Stimulated activated CD4-positive, alpha-beta T cell treated with anti-CD3 and anti-CD28 coated beads, Interleukin-12 subunit alpha, Interleukin-12 subunit beta, amount 100 ng/mL, for 4 hours (primary cell): ENCODE measurements at regions not wholly inside any gene's neighbourhood (a gene's known extent, or its start where the extent isn't known, plus 50 kb on each side); places are given as distances from the start of the nearest gene placed in this dataset.

Source experiments
- DNase-seq: peaks from one replicate; pipeline ENCODE4 v3.0.0-alpha.2; 2020

DNA sequence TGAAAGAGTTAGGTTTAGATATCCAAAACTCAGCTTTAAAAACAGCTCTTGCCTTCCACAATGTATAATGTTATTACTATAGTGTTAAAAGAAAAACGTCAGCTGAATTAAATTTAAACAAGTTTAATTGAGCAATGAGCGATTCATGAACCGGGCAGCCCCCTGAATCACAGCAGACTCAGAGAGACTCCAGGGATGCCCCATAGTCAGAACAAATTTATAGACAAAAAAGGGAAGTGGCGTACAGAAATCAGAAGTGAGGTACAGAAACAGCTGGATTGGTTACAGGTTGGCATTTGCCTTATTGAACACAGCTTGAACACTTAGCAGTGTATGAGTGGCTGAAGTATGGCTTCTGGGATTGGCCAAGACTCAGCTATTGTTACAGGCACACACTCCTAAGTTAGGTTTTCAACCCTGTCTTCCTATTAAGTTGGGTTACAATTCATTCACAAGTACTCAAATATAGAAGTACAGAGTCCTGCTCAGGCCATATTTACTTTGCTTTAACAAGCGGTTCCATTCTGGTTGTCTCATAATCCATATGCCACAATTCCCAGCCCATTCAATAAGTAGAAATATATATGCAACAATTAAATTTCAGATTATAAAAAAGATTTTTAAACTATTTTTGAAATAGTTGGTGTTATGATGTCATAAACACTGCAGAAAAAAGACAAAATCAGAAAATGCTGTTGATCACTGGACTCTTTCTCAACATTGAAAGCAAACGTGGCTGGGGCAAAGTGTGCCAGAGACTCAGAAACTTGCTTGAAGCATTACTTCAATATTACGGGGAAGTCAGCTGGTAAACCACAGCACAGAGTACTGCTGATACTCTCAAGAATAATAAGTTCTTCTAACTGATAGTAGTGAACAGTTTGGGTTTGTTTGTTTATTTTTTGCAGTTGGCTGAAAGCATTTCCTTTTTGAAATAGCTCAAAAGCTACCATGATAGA, 459.7 kb downstream of the RAB28 start:
- no peak for DNase-seq

DNA sequence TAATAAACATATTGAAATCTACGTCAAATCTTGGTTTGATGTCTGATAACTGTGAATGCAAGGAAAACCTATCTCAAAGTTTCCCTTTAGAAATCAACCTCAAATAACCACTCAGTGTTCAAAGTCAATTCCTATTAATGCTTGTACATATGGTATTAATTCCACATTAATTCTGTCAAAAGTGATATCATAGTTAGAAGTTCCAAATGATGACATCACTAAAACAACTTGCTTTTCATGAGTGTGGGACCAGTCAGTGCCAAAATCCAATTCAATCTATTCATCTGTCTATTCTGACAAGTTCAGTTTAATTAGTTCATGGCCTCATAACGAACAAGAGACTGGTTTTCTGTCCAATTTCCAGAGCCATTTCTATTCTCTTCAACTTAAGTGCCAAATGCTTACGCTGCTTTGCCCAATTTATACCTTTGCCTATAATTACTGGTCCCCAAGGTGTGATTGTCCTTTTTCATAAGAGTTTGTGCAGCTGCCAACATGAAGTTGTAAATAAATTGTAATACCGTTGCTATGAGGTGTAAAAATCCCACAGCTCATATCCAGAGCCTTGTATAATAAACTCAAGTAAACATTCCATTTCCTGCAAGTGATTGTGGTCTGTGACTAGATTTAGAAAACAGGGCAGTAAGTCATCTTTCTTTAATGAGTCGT, 476.2 kb downstream of the RAB28 start:
- DNase-seq, result no peak

DNA sequence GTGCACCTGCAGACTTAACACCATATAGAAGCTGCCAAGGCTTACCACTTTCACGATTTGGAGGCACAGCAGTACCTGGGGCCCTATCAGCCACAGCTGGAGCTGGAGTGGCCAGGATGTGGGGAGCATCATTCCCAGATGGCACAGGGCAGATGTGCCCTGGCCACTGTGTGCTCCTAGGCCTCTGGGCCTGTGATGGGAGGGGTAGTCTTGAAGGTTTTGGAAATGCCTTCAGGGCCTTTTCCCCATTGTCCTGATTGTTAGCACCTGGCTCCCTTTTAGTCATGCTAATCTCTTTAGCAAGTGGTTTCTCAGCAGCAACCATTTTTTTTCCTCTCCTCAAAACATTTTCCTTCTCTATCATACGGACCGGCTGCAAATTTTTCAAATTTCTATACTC, 490.2 kb downstream of the RAB28 start:
- DNase-seq, result no peak

DNA sequence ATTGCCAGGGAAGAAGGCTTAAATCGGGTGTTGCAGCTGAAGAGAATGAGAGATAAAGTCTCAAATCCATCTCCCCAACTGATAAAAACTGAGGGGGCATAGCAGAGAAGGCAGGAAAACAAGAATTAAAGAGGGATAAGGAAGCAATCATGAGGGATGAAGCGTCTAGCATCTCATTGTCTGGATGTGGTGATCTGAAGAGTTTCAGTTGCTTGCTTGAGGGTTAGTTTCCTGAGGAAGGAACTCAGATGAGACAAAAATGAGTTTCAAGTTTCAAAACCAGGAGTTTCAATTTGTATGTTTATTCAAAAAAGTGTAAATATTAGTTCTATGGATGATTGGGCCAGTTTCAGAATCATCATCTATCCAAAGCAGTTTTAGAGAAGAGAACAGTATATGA, 496.9 kb downstream of the RAB28 start:
- no peak for DNase-seq

DNA sequence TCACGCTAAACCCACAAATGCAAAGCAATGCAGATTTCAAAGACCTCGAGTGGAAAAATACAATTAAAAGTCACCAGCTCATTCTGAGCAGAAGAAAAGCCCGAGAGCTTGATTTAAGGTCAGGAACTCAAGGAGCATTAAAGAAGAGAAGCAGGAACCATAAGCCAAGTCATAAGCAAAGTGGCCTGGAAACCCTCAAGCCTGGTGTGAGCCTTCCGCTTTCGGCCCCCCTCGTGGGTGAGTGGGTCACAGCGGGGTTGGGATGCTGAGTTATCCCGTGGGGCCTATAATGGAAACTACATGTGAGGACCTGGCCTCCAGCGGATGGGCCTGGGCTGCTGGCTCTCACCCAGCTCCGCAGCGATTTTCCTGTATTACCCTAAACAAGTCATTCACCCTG, 504.3 kb downstream of the RAB28 start:
- DNase-seq, result no peak

DNA sequence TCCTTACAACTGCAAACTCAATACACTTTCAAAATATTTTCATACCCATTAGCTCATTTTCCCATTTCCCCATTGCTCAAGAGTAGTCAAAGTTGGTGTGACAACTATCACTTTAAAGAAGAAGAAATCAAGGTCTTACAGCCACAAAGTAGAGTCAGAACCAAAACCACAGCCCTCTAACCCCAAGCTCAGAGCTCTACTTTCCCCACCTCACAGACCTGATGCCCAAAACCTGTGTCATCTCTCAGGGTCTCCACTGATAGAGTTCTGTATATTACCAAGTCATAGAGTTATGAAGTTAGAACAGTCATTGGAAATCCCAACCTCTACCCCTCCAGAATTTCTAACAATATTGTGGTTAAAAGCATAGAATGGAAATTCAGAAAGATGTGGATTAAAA, 505.8 kb downstream of the RAB28 start:
- DNase-seq, result no peak

DNA sequence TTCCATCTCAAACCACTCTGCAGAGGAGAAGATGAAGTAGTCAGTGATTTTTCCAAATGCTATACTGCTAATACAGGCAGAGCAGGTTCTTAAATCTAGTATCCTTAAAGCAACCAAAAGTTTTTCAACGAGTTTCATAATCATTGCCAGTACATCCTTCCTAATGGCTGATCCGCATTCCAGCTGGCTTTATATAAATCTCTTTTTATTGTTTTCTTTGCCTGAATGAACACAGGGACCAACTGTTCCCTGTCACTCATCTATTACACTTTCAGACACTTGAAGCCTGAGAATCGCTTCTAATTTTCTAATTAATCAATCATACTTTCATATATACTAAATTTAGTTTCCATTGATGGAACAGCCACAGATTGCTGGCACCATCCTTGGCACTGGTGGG, 508.6 kb downstream of the RAB28 start:
- DNase-seq, result no peak

DNA sequence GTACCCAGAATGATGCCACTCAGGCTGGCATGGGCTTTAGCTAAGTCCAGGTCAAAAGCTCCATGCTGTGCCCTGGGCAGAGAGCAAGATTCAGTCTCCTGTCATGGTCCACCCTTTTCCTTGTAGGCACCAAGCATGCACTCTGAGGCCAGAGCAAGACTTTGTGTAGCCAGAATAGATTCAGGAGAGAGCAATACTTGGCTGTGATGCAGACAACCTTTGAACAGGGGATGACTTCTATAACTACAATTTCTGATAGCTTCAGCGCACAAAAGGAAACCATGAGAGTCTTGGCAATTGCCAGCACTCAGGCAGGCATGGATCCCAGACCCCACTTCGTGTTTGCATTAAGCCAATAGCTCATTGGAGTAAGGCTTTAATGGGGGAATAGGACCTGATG, 510.6 kb downstream of the RAB28 start:
- DNase-seq, result no peak

DNA sequence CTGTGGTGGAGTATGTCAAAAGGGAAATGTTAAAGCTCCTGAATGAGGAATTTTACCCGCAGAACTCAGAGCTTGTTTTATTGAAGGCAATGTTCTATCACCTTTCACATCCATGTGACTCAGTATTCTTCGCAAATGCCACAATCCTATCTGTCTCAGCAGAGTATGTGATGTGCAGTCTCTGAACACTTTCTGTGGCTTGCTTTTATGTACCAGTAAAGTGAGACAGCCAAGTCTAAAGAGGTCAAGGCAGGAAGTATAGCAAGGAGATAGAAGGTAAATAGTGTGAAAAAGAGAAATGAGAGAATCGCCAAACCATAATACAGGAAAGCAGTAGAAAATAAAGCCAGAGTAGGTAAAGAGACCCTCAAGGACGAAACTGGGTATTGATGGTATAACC, 515.8 kb downstream of the RAB28 start:
- DNase-seq, result no peak

DNA sequence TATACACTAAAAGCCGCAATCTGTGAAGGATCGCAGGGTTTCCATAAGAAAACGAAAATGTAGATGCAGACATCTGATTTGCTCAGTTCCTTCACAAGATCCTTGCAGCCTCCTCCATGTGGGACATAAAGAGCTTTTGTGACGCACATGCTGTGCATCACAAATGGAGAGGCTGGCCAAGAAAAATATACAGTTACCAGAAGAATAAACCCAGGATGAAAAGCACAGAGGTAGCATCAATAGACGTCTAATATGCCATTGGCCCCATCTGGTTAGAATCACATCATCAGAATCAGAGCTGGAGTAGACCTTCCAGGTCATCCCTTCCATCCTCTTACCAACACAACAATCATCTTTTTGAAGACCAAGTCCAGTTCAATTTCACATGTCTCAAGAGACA, 517.4 kb downstream of the RAB28 start:
- DNase-seq, result no peak

DNA sequence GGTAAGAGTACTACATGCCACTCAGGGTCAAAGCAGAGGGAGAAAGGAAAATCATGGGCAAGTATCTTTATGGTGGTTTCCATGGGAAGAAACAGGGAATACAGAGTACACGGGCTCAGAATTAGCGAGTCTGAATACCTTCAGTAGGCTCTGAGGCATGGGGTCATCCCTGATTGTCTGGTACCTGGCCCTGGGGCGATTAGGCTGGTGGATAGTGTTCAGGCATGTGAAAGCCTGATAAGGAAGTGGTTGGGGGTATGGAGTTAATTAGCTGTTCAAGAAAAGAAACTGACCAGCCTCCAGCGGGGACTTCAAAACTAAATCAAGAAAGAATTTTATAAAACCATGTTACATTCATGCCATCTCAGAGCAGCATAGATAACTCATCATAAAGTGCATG, 518.8 kb downstream of the RAB28 start:
- DNase-seq, result no peak

DNA sequence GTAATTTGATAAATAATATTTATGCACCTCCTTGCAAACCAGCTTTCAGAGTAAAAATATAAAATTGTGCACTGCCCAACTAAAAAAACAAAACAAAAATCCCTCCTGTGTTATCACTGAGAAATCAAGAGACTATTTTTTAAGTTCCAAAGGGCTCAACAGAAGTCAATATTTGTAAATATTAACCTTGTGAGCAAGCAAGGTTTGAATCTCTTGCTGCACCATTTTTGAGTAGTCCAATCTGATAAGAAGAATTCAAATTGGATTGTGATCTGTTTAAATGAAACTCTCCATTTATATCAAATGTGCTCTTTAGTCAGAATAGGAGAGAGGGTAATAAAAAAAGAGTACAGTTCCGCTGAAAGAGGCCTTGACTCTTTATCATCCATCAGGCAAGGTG, 520.2 kb downstream of the RAB28 start:
- DNase-seq, result no peak

DNA sequence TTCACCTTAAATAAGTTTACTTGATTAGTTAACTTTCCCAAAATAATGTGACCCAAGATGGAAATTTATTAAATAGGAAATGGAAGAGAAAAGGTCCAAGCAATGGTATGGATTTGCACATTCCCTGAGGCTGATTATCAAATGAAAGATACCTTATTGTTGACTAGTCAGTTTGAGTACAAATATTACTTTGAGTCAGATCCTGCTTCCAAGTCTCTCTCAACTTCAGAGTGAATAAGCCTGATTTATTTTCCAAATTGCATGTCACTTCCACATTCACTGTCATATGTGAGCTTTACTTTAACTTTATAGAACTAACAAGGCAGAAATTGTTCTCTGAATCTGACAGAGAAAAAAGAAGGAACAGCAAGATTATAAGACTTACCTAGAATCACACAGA, 520.8 kb downstream of the RAB28 start:
- DNase-seq, result no peak

DNA sequence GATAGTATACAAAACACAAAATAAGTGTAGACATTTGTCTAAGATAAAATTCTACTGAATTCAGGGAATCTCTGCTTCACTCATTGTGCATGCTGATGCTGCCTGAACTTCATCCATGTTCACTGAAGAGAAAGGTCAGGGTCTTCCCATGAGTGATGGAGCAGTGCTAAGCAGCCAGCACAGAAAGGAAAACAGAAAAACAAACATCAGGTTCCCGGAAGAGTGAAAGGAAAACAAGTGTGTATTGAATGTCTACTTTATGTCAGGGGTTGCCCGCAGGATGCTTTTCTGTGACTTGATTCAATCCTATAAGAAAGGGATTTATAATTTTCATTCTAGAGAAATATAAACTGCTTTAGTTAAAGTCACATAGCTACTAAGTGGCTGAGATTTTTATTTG, 522.4 kb downstream of the RAB28 start:
- DNase-seq, result no peak

DNA sequence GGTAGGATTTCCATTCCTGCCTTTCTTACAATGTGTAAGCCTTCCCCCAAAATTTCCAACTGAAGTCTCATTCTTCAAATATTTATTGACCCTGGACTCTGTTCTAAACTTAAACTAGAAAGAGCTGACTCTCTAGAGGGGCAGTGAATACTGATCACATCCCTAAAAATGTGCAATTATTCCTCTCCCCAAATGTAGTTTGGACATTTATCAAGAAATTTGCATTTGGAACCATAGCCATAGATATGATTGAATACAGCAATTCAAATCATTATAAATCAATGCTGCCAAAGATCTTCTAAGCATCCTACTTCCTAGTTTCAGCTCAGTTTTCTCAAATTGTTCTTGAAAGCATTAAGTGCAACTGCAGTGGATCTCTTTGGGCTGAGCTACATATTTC, 525.7 kb downstream of the RAB28 start:
- DNase-seq, result no peak

DNA sequence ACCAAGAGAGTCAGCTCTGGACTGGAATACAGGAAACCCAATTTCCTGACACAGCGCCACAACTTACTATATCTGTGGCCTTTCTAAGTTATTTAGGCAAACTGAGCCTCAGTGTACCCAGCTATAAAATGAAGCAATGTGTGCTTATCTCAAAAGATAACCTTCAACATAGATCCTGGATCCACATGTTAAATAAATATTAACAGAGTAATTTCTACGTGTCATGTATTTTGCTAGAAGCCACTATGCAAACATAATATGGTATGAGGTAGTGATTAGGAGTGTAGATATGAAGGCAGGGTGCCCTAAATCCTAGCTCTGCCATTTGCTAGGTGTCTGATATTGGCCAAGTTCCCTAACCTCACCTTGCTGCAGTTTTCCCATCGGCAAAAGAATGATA, 527.0 kb downstream of the RAB28 start:
- no peak for DNase-seq

DNA sequence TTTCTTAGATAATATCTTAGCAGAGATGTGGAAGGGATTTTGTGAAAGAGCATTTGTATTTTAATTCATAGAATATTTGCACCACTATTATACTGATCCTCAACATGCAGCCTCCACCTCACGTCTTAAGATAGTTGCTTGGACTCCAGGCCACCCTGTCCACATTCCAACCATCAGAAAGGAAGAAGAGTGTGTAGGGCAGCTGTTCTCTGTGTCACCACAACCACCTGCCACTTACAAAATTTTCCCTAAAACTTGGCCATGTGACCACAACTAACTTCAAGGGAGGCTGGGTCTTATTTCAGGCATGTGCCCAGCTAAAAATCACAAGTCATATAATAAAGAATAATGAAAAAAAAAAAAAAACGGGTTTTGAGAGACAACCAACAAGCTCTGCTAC, 528.1 kb downstream of the RAB28 start:
- DNase-seq, result no peak

DNA sequence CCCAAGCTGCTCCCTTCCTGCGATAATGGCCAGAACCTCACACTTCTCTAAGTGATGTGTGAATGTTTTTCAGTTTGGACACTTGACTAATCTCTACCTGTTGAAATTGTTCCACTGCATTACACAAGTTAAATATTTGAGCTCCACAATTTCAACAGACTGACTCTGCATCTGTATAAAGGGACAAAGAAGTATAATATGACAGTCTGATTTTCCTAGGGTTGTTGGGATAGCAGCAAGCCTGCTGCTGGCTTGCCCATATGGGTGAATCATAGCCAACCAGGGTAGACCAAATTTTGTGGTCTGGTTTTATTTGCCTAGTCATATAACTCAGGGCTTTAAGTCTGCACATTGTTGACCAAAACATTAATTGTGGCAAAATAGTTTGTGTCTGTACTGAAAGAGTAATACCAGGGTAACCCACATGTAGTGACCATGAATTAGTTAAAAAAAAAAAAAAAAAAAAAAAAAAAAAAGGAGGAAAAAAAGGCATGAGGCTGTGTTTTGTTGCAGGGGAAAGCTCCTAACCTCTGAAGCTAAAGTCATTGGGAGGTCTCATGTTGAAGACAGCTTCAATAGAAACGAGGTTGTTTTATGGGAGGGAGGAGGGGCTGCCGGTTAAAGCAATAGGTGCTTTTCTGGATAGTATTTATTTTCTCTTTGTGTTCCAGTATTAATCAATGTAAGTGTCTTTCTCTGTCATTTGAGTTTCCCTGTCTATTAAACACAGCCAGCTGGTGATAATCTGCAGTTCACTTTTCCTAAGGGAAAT, 534.2 kb downstream of the RAB28 start:
- no peak for DNase-seq

DNA sequence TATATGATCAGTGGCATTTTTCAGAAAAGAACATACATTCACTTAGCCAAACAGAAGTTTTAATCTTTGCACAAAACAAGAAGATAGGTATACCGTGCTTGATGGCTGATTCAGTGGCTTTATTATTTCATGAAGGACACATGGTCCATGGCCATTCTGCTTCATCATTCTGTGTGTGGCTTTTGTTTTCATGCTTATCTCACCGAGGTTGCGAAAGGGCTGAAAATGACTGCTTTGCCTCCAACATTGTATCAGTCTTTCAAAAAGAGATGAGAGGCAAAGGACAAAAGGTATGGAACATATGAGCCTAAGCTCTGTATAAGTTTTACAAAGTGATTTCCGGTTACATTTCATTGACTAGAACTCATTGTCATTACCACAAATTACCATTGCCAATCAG, 541.1 kb downstream of the RAB28 start:
- DNase-seq, result no peak

DNA sequence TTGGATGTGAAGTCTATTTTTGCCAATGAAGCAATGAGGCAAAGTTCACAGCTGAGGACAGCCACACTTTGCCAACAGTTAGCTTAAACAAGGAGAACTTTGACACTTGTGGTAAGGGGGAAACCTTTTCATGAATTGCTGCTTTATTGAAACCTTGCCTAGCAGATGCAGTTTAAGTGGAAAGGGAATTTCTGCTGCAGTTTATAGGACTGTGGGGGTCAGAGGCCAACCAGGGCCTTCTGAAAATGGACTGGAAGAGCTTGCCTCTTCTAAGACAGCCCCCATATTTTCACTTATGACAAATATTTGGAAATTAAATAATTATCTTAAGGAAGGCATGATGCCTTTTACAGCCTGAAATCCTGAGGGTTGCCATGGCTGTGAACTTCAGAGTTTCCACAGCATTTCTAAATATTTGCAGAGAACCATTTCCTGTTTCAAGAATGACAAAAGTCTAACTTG, 550.3 kb downstream of the RAB28 start:
- DNase-seq, result no peak

DNA sequence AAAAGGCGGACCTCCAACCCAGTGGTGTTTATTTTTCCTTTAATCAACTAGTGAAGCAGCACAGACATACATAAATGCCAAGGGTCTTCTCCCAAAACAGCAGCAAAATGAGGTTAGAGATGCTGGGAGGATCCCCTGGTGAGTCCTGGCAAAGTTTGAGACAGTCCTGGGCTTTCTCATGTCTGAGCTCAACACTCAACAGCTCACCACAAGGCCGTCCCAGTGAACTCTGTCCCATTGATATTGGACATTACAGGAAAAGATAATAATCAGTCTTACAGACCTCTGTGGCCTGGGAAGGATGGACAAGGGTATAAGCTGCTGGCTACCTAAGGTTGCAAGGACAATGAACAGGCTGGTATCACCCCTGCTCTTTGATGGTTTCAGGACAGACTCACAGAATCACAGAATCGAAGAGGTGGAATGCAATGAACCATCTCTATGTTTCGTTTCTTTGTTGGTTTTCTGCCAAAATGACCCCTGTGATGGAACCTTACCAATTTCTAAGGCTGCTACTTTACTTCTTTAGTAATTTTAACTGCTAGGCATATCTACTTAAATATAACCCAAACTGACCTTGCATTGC, 551.8 kb downstream of the RAB28 start:
- no peak for DNase-seq

DNA sequence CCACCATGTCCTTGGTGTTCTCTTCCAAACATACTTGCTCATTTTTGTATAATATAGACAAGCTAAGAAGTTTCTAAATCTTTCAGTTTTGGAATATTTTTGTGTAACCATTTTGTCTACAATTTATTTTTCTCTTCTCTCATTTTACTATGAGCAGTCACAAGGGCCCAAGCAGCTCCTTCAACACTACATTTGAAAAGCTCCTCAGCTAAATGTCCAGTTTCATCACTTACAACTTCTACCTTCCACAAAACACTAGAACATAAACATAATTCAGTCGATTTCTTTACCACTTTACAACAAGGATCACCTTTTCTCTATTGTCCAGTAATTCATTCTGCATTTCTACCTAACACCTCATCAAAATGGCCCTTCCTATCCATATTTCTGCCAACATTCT, 554.4 kb downstream of the RAB28 start:
- no peak for DNase-seq

DNA sequence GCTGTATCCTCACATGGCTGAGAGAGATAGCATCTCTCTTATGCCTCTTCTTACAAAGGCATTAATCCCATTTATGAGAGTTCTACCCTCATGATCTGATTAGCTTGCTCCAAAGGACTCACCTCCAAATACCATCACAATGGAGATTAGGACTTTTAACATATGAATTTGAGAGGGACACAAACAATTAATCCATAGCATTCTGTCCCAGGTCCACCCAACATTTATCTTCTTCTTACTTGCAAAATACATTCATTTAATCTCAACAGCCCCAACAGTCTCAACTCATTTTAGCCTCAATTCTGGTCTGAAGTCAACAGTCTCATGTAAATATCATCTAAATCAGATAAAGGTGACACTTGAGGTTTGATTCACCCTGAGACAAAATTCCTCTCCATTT, 555.4 kb downstream of the RAB28 start:
- DNase-seq, result no peak
